GM23338 (cell line): ENCODE measurements at regions not wholly inside any gene's neighbourhood (a gene's known extent, or its start where the extent isn't known, plus 50 kb on each side); places are given as distances from the start of the nearest gene placed in this dataset.

Experiments
- ATAC-seq: fragments of 200-7000 bp; cut with Tn5 transposase; 3 replicates; pipeline ENCODE4 v1.9.1; 2020
- DNase-seq: peaks from one replicate; pipeline ENCODE4 v3.0.0-alpha.2; 2015; ENCODE audit warnings: low spot score
- H2AFZ ChIP-seq: fragments of 200-600 bp; sonication (generic); 2 replicates; pipeline ENCODE4 v1.8.0; 2016; ENCODE audit warnings: antibody characterized with exemption, mild to moderate bottlenecking, moderate library complexity
- H3F3A ChIP-seq: fragments of 200-600 bp; sonication (generic); replicated peaks from 2 replicates; pipeline ENCODE4 v1.8.0; 2017; ENCODE audit warnings: antibody characterized with exemption, mixed run types, low read depth
- H3K27ac ChIP-seq: fragments of 200-600 bp; sonication (generic); 2 replicates; pipeline ENCODE4 v1.6.1; 2016; ENCODE audit warnings: low read depth
- H3K27me3 ChIP-seq: fragments of 200-600 bp; sonication (generic); 2 replicates; pipeline ENCODE4 v1.8.0; 2016; ENCODE audit warnings: mild to moderate bottlenecking, mixed run types, moderate library complexity; ENCODE audit not compliant: insufficient read depth
- H3K36me3 ChIP-seq: fragments of 200-600 bp; sonication (generic); 2 replicates; pipeline ENCODE4 v1.8.0; 2016; ENCODE audit warnings: mild to moderate bottlenecking; ENCODE audit not compliant: insufficient read depth
- H3K4me1 ChIP-seq: fragments of 200-600 bp; sonication (generic); 2 replicates; pipeline ENCODE4 v1.8.0; 2016; ENCODE audit warnings: mild to moderate bottlenecking, moderate library complexity; ENCODE audit not compliant: insufficient read depth
- H3K4me2 ChIP-seq: fragments of 200-600 bp; sonication (generic); 2 replicates; pipeline ENCODE4 v1.7.1; 2017; ENCODE audit warnings: mixed run types
- H3K4me3 ChIP-seq: fragments of 200-600 bp; sonication (generic); 2 replicates; pipeline ENCODE4 v1.6.1; 2016; ENCODE audit warnings: mixed run types
- H3K79me2 ChIP-seq: fragments of 200-600 bp; sonication (generic); replicated peaks from 2 replicates; pipeline ENCODE4 v1.8.0; 2017; ENCODE audit warnings: mild to moderate bottlenecking; ENCODE audit not compliant: insufficient read depth
- H3K9me2 ChIP-seq: fragments of 200-600 bp; sonication (generic); 2 replicates; pipeline ENCODE4 v1.8.0; 2017; ENCODE audit not compliant: insufficient read depth
- H4K20me1 ChIP-seq: fragments of 200-600 bp; sonication (generic); replicated peaks from 2 replicates; pipeline ENCODE4 v1.8.0; 2017; ENCODE audit warnings: mild to moderate bottlenecking; ENCODE audit not compliant: insufficient read depth
- H3K27ac Mint-ChIP-seq: 2 replicates; pipeline ENCODE4 v1.8.0; 2020; ENCODE audit warnings: inconsistent platforms, mild to moderate bottlenecking, moderate library complexity, mixed read lengths
- H3K27me3 Mint-ChIP-seq: 3 replicates; pipeline ENCODE4 v1.8.0; 2022; ENCODE audit warnings: low read depth, mild to moderate bottlenecking, moderate library complexity, mixed read lengths, inconsistent platforms; ENCODE audit not compliant: insufficient read depth, poor library complexity
- H3K36me3 Mint-ChIP-seq: 3 replicates; pipeline ENCODE4 v1.8.0; 2021; ENCODE audit warnings: low read depth, mild to moderate bottlenecking, inconsistent platforms, moderate library complexity, mixed read lengths
- H3K4me1 Mint-ChIP-seq: 3 replicates; pipeline ENCODE4 v1.8.0; 2020; ENCODE audit warnings: mild to moderate bottlenecking, inconsistent platforms, mixed read lengths
- H3K4me3 Mint-ChIP-seq: 3 replicates; pipeline ENCODE4 v1.8.0; 2021; ENCODE audit warnings: moderate library complexity, mild to moderate bottlenecking, inconsistent platforms, mixed read lengths
- H3K9me3 Mint-ChIP-seq: 3 replicates; pipeline ENCODE4 v1.8.0; 2020; ENCODE audit warnings: moderate library complexity, mild to moderate bottlenecking, inconsistent platforms, mixed read lengths
- CREB1 ChIP-seq: fragments of 250-450 bp; sonication (Bioruptor Pico); IDR thresholded peaks from 2 replicates; pipeline ENCODE4 v1.5.0; 2020; ENCODE audit warnings: low read depth, mild to moderate bottlenecking, moderate library complexity
- EZH2 ChIP-seq: fragments of 200-600 bp; sonication (generic); IDR thresholded peaks from one replicate; pipeline ENCODE4 v1.8.0; 2017; ENCODE audit warnings: antibody characterized with exemption, mild to moderate bottlenecking, low read depth; ENCODE audit not compliant: unreplicated experiment
- EZH2phosphoT487 ChIP-seq: fragments of 200-600 bp; sonication (generic); IDR thresholded peaks from one replicate; pipeline ENCODE4 v1.8.1; 2018; ENCODE audit warnings: antibody characterized with exemption; ENCODE audit not compliant: unreplicated experiment
- NANOG ChIP-seq: IDR thresholded peaks from 2 replicates; pipeline ENCODE4 v1.6.1; 2016; ENCODE audit warnings: antibody characterized with exemption, borderline replicate concordance
- POLR2AphosphoS5 ChIP-seq: IDR thresholded peaks from 2 replicates; pipeline ENCODE4 v1.6.1; 2016; ENCODE audit warnings: antibody characterized with exemption, low read depth
- STAT1 ChIP-seq: IDR thresholded peaks from one replicate; pipeline ENCODE4 v1.6.1; 2016; ENCODE audit warnings: antibody characterized with exemption; ENCODE audit not compliant: unreplicated experiment
- ZNF114 ChIP-seq: fragments of 250-450 bp; sonication (Bioruptor Pico); IDR thresholded peaks from 2 replicates; pipeline ENCODE4 v1.5.0; 2020; ENCODE audit warnings: mild to moderate bottlenecking, moderate library complexity
- ZNF331 ChIP-seq: fragments of 250-450 bp; sonication (Bioruptor Pico); IDR thresholded peaks from 2 replicates; pipeline ENCODE4 v1.5.0; 2020; ENCODE audit warnings: low read depth, mild to moderate bottlenecking, moderate library complexity
- TF ChIP-seq, protein P1 (sequence below): IDR thresholded peaks from 2 replicates; pipeline ENCODE4 v1.6.1; 2016; ENCODE audit warnings: antibody characterized with exemption
- TF ChIP-seq, protein P2 (sequence below): fragments of 250-450 bp; sonication (Bioruptor Pico); IDR thresholded peaks from 2 replicates; pipeline ENCODE4 v1.5.0; 2020; ENCODE audit warnings: mild to moderate bottlenecking, moderate library complexity
- TF ChIP-seq, protein P3 (sequence below): IDR thresholded peaks from one replicate; pipeline ENCODE4 v1.6.1; 2018; ENCODE audit warnings: antibody characterized with exemption; ENCODE audit not compliant: unreplicated experiment
- TF ChIP-seq, protein P4 (sequence below), 2 experiments: fragments of 200-600 bp in 1 of 2; sonication (generic) in 1 of 2; conservative IDR thresholded peaks; 2 replicates each; pipeline versions ENCODE4 v1.5.1 to v1.6.1; 2016 to 2017; ENCODE audit warnings: antibody characterized with exemption in 2 of 2, low read depth in 2 of 2, mild to moderate bottlenecking in 2 of 2, moderate library complexity in 1 of 2

DNA sequence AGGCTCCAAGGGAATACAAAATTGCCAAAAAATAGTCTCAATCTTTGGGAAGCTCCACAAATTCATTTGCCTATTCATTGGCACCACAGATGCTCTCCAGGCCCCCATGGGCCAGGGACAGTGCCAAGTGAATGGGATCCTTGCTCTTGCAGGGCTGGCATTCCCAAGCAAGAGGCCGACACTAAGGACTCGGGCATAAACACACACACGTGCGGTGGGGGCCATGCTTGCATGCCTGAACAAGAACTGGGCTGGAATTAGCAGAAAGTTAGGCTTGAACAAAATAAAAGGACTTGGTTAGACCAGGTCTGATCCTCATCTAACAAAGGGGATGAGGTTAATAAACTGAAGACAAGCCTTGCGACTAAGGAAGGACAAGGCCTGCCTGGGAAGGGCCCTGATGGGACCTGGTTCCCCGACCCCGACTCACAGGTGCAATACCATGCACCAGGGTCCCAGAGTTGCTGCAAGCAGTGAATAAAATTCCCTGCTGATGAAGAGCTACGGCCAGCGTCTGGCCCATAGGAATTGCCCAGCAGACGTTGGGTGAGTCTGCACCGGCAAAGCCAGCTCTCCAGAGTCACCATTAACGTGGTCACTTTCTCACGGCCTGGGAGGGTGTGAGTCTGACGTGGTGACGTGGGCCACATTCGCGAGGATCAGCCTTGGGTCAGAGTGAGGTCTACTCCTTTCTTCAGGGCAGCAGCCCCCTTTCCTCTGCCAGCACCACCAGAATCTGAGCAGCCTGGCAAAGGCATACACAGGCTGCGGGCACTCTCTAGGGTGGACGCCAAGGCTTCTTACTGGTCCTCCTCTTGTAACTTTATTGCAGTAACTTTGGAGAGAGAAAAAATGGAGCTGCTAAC is 77.4 kb upstream of the FCN1 start:
- no peaks in the 10 kb centered on the region for H3K79me2 ChIP-seq
- no peak overlapping the region for H3K27ac Mint-ChIP-seq
- peaks cover 7% of the 10 kb centered on the region for H3K4me1 Mint-ChIP-seq
- no peak overlapping the region for H3K4me2 ChIP-seq
- DNase-seq (no peak), ATAC-seq (no peak)
- 0 out of 2 replicates have a peak, but pooled peaks cover 3% of the 10 kb centered on the region for H3K9me2 ChIP-seq
- H3K36me3 Mint-ChIP-seq = peaks cover 25% of the 10 kb centered on the region
- H3K4me3 Mint-ChIP-seq = no peak overlapping the region
- H3K36me3 ChIP-seq = 0 out of 2 replicates have a peak, but pooled peaks cover under 1% of the 10 kb centered on the region
- H4K20me1 ChIP-seq = no peaks in the 10 kb centered on the region
- H3K4me3 ChIP-seq = no peak overlapping the region
- H2AFZ ChIP-seq = no peak overlapping the region
- H3K27me3 ChIP-seq = no peaks in the 10 kb centered on the region
- H3K4me1 ChIP-seq = no peaks in the 10 kb centered on the region
- no peak for TF ChIP-seq EZH2
- TF ChIP-seq EZH2phosphoT487 = no peak
- no peak for TF ChIP-seq STAT1
- TF ChIP-seq, protein P1, sequence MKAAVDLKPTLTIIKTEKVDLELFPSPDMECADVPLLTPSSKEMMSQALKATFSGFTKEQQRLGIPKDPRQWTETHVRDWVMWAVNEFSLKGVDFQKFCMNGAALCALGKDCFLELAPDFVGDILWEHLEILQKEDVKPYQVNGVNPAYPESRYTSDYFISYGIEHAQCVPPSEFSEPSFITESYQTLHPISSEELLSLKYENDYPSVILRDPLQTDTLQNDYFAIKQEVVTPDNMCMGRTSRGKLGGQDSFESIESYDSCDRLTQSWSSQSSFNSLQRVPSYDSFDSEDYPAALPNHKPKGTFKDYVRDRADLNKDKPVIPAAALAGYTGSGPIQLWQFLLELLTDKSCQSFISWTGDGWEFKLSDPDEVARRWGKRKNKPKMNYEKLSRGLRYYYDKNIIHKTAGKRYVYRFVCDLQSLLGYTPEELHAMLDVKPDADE = no peak
- TF ChIP-seq NANOG = no peak
- TF ChIP-seq POLR2AphosphoS5 = no peak
- TF ChIP-seq ZNF114 (CRISPR knock-in tag) = no peak
- TF ChIP-seq, protein P2, sequence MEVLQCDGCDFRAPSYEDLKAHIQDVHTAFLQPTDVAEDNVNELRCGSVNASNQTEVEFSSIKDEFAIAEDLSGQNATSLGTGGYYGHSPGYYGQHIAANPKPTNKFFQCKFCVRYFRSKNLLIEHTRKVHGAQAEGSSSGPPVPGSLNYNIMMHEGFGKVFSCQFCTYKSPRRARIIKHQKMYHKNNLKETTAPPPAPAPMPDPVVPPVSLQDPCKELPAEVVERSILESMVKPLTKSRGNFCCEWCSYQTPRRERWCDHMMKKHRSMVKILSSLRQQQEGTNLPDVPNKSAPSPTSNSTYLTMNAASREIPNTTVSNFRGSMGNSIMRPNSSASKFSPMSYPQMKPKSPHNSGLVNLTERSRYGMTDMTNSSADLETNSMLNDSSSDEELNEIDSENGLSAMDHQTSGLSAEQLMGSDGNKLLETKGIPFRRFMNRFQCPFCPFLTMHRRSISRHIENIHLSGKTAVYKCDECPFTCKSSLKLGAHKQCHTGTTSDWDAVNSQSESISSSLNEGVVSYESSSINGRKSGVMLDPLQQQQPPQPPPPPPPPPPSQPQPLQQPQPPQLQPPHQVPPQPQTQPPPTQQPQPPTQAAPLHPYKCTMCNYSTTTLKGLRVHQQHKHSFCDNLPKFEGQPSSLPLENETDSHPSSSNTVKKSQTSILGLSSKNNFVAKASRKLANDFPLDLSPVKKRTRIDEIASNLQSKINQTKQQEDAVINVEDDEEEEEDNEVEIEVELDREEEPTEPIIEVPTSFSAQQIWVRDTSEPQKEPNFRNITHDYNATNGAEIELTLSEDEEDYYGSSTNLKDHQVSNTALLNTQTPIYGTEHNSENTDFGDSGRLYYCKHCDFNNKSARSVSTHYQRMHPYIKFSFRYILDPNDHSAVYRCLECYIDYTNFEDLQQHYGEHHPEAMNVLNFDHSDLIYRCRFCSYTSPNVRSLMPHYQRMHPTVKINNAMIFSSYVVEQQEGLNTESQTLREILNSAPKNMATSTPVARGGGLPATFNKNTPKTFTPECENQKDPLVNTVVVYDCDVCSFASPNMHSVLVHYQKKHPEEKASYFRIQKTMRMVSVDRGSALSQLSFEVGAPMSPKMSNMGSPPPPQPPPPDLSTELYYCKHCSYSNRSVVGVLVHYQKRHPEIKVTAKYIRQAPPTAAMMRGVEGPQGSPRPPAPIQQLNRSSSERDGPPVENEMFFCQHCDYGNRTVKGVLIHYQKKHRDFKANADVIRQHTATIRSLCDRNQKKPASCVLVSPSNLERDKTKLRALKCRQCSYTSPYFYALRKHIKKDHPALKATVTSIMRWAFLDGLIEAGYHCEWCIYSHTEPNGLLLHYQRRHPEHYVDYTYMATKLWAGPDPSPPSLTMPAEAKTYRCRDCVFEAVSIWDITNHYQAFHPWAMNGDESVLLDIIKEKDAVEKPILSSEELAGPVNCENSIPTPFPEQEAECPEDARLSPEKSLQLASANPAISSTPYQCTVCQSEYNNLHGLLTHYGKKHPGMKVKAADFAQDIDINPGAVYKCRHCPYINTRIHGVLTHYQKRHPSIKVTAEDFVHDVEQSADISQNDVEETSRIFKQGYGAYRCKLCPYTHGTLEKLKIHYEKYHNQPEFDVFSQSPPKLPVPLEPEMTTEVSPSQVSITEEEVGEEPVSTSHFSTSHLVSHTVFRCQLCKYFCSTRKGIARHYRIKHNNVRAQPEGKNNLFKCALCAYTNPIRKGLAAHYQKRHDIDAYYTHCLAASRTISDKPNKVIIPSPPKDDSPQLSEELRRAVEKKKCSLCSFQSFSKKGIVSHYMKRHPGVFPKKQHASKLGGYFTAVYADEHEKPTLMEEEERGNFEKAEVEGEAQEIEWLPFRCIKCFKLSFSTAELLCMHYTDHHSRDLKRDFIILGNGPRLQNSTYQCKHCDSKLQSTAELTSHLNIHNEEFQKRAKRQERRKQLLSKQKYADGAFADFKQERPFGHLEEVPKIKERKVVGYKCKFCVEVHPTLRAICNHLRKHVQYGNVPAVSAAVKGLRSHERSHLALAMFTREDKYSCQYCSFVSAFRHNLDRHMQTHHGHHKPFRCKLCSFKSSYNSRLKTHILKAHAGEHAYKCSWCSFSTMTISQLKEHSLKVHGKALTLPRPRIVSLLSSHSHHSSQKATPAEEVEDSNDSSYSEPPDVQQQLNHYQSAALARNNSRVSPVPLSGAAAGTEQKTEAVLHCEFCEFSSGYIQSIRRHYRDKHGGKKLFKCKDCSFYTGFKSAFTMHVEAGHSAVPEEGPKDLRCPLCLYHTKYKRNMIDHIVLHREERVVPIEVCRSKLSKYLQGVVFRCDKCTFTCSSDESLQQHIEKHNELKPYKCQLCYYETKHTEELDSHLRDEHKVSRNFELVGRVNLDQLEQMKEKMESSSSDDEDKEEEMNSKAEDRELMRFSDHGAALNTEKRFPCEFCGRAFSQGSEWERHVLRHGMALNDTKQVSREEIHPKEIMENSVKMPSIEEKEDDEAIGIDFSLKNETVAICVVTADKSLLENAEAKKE = no peak
- no peak for TF ChIP-seq ZNF331 (CRISPR knock-in tag)
- TF ChIP-seq, protein P3, sequence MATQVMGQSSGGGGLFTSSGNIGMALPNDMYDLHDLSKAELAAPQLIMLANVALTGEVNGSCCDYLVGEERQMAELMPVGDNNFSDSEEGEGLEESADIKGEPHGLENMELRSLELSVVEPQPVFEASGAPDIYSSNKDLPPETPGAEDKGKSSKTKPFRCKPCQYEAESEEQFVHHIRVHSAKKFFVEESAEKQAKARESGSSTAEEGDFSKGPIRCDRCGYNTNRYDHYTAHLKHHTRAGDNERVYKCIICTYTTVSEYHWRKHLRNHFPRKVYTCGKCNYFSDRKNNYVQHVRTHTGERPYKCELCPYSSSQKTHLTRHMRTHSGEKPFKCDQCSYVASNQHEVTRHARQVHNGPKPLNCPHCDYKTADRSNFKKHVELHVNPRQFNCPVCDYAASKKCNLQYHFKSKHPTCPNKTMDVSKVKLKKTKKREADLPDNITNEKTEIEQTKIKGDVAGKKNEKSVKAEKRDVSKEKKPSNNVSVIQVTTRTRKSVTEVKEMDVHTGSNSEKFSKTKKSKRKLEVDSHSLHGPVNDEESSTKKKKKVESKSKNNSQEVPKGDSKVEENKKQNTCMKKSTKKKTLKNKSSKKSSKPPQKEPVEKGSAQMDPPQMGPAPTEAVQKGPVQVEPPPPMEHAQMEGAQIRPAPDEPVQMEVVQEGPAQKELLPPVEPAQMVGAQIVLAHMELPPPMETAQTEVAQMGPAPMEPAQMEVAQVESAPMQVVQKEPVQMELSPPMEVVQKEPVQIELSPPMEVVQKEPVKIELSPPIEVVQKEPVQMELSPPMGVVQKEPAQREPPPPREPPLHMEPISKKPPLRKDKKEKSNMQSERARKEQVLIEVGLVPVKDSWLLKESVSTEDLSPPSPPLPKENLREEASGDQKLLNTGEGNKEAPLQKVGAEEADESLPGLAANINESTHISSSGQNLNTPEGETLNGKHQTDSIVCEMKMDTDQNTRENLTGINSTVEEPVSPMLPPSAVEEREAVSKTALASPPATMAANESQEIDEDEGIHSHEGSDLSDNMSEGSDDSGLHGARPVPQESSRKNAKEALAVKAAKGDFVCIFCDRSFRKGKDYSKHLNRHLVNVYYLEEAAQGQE = no peak
- TF ChIP-seq, protein P4, sequence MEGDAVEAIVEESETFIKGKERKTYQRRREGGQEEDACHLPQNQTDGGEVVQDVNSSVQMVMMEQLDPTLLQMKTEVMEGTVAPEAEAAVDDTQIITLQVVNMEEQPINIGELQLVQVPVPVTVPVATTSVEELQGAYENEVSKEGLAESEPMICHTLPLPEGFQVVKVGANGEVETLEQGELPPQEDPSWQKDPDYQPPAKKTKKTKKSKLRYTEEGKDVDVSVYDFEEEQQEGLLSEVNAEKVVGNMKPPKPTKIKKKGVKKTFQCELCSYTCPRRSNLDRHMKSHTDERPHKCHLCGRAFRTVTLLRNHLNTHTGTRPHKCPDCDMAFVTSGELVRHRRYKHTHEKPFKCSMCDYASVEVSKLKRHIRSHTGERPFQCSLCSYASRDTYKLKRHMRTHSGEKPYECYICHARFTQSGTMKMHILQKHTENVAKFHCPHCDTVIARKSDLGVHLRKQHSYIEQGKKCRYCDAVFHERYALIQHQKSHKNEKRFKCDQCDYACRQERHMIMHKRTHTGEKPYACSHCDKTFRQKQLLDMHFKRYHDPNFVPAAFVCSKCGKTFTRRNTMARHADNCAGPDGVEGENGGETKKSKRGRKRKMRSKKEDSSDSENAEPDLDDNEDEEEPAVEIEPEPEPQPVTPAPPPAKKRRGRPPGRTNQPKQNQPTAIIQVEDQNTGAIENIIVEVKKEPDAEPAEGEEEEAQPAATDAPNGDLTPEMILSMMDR (conservative IDR thresholded peaks at IDR 0.05; ENCODE audit: low read depth in 2 of 2) = no peak
- no peak for TF ChIP-seq CREB1 (CRISPR knock-in tag)
- peaks cover 45% of the 10 kb centered on the region for H3K9me3 Mint-ChIP-seq
- H3K27me3 Mint-ChIP-seq = peaks cover 18% of the 10 kb centered on the region
- no peak overlapping the region for H3K27ac ChIP-seq
- no peaks in the 10 kb centered on the region for H3F3A ChIP-seq
